ENCODE measurements at regions not wholly inside any gene's neighbourhood (a gene's known extent, or its start where the extent isn't known, plus 50 kb on each side); places are given as distances from the start of the nearest gene placed in this dataset.

GRCh38 chr14:100670753-100671049 is 56.0 kb upstream of the DLK1 start:
- no peak for ATAC-seq (ENCODE audit: insufficient number of reproducible peaks, low FRiP score, low read depth)
- H3K27me3 ChIP-seq (replicated peaks; ENCODE audit: insufficient read depth) = peaks cover 11% of the 10 kb centered on the region
- no peak overlapping the region for H3K27ac ChIP-seq

GRCh38 chr14:100671386-100671901 is 55.2 kb upstream of the DLK1 start:
- ATAC-seq (ENCODE audit: insufficient number of reproducible peaks, low FRiP score, low read depth) = no peak
- TF ChIP-seq, protein P1, sequence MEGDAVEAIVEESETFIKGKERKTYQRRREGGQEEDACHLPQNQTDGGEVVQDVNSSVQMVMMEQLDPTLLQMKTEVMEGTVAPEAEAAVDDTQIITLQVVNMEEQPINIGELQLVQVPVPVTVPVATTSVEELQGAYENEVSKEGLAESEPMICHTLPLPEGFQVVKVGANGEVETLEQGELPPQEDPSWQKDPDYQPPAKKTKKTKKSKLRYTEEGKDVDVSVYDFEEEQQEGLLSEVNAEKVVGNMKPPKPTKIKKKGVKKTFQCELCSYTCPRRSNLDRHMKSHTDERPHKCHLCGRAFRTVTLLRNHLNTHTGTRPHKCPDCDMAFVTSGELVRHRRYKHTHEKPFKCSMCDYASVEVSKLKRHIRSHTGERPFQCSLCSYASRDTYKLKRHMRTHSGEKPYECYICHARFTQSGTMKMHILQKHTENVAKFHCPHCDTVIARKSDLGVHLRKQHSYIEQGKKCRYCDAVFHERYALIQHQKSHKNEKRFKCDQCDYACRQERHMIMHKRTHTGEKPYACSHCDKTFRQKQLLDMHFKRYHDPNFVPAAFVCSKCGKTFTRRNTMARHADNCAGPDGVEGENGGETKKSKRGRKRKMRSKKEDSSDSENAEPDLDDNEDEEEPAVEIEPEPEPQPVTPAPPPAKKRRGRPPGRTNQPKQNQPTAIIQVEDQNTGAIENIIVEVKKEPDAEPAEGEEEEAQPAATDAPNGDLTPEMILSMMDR (IDR thresholded peaks at IDR 0.05) = no peak
- no peak overlapping the region for H3K27ac ChIP-seq
- H3K27me3 ChIP-seq (replicated peaks; ENCODE audit: insufficient read depth) = peaks cover 11% of the 10 kb centered on the region
- H3K36me3 ChIP-seq = no peaks in the 10 kb centered on the region
- H3K4me1 ChIP-seq (ENCODE audit: control insufficient read depth in 1 of 2, low read depth in 2 of 2) = no peaks in the 10 kb centered on the region
- DNase-seq (ENCODE audit: low spot score) = no peak
- no peak overlapping the region for H3K4me3 ChIP-seq
- no peaks in the 10 kb centered on the region for H3K9me3 ChIP-seq

More at GRCh38 chr14:100670753-100671049, 56.0 kb upstream of the DLK1 start:
- DNase-seq (ENCODE audit: low spot score) = no peak
- no peaks in the 10 kb centered on the region for H3K4me1 ChIP-seq (ENCODE audit: control insufficient read depth in 1 of 2, low read depth in 2 of 2)
- no peaks in the 10 kb centered on the region for H3K9me3 ChIP-seq
- H3K36me3 ChIP-seq = no peaks in the 10 kb centered on the region
- TF ChIP-seq, protein P1 (IDR thresholded peaks at IDR 0.05) = no peak
- no peak overlapping the region for H3K4me3 ChIP-seq

DNA sequence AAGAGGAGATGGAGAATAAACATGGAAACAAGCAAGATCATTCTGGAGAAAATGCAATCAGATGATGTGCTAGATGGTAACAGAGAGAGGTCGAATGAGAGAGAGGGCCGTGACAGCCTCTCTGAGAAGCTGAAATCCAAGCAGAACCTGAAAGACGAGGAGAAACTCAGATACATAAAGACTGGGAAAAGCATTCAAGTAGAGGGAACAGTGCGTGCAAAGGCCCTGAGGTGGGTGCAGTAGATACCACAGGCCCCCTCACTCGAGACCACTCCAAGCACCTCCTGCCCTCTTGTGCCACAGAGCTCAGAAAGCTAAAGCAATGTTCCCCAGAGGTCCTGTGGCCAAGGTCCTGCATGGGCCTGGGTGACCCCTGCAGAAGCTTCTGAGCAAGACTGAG is 54.8 kb upstream of the DLK1 start:
- Histone ChIP-seq H3K9me3 (no peaks in the 10 kb centered on the region), H3K27ac (no peak overlapping the region), H3K4me3 (no peak overlapping the region), H3K36me3 (no peaks in the 10 kb centered on the region), H3K4me1 (ENCODE audit: control insufficient read depth in 1 of 2, low read depth in 2 of 2) (no peaks in the 10 kb centered on the region), H3K27me3 (replicated peaks; ENCODE audit: insufficient read depth) (peaks cover 11% of the 10 kb centered on the region)
- DNase-seq (ENCODE audit: low spot score) (no peak), ATAC-seq (ENCODE audit: insufficient number of reproducible peaks, low FRiP score, low read depth) (no peak)
- TF ChIP-seq, protein P1 (IDR thresholded peaks at IDR 0.05) = no peak

DNA sequence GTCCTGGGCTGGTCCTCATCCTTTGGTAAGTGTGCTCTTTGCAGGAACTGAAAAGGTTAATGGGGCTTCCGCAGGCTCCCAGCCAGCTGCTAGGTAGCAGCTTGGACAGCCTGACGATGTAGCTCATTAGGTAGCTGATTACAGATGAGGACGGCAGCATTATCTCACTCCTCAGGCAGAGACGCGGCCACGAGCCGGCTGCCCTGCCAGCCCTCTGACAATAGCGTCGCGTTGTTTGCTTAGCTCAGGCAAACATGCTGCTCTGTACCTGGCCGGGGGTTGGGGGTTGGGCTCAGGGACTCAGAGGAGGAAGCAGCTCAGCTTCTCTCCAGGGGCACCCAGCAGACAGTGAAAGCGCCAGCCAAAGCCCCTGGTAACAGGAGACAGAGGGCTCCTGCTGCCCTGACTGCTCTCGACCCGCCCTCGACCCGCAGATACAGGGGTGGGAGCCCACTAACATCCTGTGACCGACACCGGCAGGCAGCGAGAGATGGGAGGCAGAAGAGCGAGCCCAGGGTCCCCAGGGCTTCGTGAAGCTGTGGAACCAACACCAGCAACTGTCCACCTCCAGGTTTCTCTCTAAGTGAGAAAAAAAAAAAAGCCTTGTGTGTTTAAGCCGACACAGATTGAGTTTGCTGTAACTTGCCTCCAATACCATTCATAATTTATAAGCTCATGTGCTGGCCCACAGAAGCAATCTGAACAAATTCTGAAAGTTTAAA is 53.4 kb upstream of the DLK1 start:
- Histone ChIP-seq H3K4me1 (ENCODE audit: control insufficient read depth in 1 of 2, low read depth in 2 of 2) (no peaks in the 10 kb centered on the region), H3K9me3 (no peaks in the 10 kb centered on the region), H3K27me3 (replicated peaks; ENCODE audit: insufficient read depth) (peaks cover 11% of the 10 kb centered on the region), H3K4me3 (no peak overlapping the region), H3K36me3 (no peaks in the 10 kb centered on the region), H3K27ac (no peak overlapping the region)
- no peak for DNase-seq (ENCODE audit: low spot score)
- TF ChIP-seq, protein P1 (IDR thresholded peaks at IDR 0.05) = no peak
- no peak for ATAC-seq (ENCODE audit: insufficient number of reproducible peaks, low FRiP score, low read depth)

DNA sequence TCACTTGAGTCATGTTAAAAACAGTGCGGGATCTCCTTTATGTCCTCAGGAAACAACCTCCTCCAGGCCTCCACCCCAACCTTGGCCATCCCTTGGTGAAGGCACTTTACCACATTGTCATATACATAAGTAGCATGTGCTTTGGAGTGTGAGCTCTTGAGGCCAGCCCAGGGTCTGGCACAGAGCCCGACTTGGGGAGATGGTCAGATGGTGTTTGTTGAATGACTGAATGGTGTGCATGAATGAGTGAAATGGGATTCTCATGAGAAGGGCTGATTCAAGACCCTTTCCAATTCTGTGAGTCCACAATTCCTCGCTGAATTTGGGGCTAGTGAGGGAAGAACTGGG is 52.9 kb upstream of the DLK1 start:
- ATAC-seq (ENCODE audit: insufficient number of reproducible peaks, low FRiP score, low read depth) (no peak), DNase-seq (ENCODE audit: low spot score) (no peak)
- Histone ChIP-seq H3K27ac (no peak overlapping the region), H3K4me3 (no peak overlapping the region), H3K27me3 (replicated peaks; ENCODE audit: insufficient read depth) (peaks cover 11% of the 10 kb centered on the region), H3K4me1 (ENCODE audit: control insufficient read depth in 1 of 2, low read depth in 2 of 2) (no peaks in the 10 kb centered on the region), H3K9me3 (no peaks in the 10 kb centered on the region), H3K36me3 (no peaks in the 10 kb centered on the region)
- TF ChIP-seq, protein P1 (IDR thresholded peaks at IDR 0.05) = no peak

Data from thoracic aorta (tissue), 2 donors.